Posterior vena cava (tissue), 2 donors: ENCODE measurements at regions not wholly inside any gene's neighbourhood (a gene's known extent, or its start where the extent isn't known, plus 50 kb on each side); places are given as distances from the start of the nearest gene placed in this dataset.
"Not testable (repeated sequence)": the region's sequence is repeated elsewhere in the genome, so short reads cannot be mapped to it uniquely, and the experiment has no call there.

Experiments
- DNase-seq: peaks from one replicate; pipeline ENCODE4 v3.0.0-alpha.2; 2020; ENCODE audit warnings: low spot score
- intact Hi-C, 2 donors: fragments of 100-400 bp; cut with DNase I; formaldehyde crosslinking; loops; one replicate each; pipeline versions ENCODE4 v1.14.1 to v1.14.2; 2022 to 2023
- donor health status: DM: yes; HTN: yes; CAD: no.
- donor health status: DM: yes; HTN: yes; CAD: no.

DNA sequence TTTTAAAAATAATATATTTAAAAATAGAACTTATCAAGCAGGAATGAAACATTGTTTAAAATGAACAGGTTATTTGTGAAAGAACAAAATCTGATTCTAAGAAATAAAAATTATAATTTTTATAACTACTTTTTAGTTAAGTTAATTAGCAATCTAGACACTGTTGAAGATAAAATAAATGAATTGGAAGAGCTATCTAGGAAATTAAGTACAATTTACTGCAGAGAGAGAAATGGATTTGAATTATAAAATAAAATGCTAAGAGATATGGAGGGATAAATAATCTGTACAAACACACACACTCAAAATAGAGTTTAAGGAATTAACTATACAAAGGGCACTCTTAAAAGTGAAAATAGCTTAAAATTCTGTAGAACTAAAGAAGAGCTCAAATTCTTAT, 1123.1 kb downstream of the PLA2G4A start:
- intact Hi-C loops, result no loop called here
- DNase-seq, result no peak

DNA sequence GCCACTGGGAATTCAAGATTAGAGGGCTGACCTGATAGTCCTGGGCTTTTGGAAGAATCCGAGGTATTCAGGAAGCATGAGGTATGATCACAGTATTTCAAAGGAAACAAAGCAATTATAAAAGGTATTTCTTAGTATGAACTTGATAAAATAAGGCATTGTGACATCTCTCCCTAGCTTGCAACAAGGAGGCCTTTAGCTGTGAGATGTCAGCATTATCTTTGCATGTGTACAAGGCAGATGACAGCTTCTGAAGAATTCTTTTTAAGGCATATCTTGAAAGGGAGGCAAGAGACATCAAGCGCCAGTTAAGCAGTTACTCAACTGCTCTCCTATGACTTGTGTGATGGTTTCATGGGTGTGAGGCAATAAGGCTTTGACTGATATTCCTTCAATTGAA, 1123.7 kb downstream of the PLA2G4A start:
- DNase-seq, result no peak
- intact Hi-C loops, result no loop called here

- intact Hi-C loops, result no loop called here
- no peak for DNase-seq
These were observed 1128.2 kb downstream of the PLA2G4A start for GRCh38 chr1:187956975-187957374.

- intact Hi-C loops, result no loop called here
- no peak for DNase-seq
These were observed 1129.5 kb downstream of the PLA2G4A start for GRCh38 chr1:187958207-187958606.

GRCh38 chr1:187959062-187959461, 1130.3 kb downstream of the PLA2G4A start:
- intact Hi-C loops, result no loop called here
- no peak for DNase-seq

DNA sequence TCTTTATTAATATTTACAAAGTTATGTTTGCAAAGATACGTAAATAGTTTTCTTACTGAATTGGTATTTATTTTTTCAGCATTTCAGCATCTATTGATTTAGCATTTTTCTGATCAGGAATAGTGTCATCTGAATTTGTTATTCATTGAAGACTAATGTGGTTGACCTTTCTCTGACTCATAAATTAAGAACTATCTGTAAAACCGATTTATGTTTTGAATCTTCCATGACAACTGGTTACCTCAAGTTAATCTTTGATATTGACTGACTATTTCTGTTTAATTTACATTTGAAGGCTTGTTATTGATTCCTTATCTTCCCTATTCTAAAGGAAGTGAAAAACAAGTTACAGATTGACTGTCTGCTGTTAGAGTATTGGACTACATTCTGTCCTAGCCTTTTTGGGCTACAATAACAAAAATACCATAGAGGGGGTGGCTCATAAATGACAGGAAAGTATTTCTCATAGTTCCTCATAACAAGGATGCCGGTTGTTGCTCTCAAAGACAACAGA, 1131.4 kb downstream of the PLA2G4A start:
- no peak for DNase-seq
- intact Hi-C loops, result no loop called here

DNA sequence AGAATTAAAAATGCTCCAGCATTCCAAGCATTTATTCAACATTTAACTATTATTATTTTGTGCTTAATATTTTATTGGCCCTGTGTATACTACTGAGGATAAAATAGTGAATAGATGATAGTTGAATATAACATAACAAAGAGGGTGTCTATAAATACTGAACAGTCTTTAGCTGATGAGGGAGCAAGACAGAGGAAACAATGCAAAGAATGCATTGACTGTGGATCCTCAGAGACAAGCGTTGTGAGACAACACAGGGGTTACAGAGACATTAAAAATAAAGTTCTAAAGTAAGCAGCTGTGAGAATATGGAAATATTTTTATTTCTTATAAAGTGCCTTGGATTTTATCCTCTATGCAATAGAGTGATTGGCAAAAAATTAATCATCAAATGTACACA, 1133.1 kb downstream of the PLA2G4A start:
- intact Hi-C loops, result loop anchor here in 1 of 2 donors (2.0 kb wide), 1 partner anchor 47 kb away; no protein-coding TSS in a partner anchor
- DNase-seq, result no peak

GRCh38 chr1:187971851-187972250, 1143.1 kb downstream of the PLA2G4A start:
- intact Hi-C loops, result no loop called here
- DNase-seq, result no peak

- no peak for DNase-seq
- intact Hi-C loops, result no loop called here
These were observed 1148.5 kb downstream of the PLA2G4A start for GRCh38 chr1:187977298-187977697.

DNA sequence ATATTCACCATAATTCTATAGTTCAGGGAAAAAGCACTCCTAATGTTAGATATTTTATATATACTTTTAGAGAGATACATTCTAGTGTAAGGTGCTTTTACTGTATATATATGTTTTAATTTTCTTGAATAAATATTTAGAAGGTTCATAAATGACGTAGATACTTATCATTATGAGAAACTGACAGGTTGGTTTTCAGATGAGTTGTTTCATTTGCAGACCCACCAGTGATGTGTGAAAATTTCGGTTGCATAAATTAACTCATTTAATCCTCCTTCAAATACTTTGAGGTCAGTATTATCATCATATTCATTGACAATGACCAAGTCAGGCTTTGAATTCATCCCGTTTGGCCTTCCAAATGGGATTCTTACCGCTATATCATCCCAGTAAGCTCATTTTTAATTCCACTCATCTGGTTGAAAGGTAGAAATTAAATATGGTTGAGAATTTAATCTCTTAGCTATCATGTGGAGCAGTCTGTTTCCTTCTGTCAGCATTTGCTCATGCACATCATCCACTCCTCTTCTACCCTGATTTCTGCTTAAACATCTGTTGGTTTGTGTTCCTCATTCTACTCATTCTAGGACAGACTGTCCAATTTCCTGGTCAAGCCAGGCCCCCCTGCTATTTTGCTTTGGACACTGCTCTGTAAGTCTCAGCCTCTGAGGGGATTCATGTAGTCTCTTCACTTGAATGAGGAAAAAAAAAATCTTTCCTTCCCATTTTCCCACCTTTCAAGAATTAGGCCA, 1156.6 kb downstream of the PLA2G4A start:
- DNase-seq, result no peak

DNA sequence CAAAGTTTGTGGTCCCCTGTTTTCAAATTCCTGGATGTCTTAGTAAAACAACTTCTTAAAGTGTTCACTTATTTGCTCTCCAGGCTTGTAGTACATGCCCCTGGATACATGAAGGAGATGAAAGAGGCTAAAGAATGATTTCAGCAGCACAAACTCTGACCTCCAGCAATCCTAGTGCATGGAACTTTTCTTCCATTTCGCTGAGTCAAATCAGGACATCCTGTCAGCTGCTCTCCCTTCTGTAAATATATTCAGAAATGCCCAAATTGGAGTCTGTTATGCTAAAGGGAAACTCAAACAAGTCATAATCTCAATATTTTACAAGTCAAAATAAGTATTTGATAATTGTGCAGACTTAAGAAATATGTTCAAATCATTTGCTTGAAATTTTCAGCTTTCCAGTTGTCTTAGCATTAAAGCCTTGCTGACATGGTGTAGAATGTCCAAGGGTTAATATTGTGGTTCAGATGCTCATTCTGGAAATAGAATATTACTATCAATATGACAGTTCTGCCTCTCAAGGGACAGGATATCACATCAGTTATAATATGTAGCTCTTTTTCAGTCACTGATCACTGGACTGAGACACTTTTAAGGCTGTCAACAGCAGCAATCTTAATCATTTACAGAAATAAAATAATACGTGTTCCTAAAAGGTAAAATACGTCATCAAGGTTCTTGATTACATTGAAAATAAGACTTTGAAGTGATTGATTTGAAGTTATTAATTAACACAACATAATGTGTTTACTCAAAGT, 1157.3 kb downstream of the PLA2G4A start:
- intact Hi-C loops, result no loop called here
- DNase-seq, result no peak

More for the DNA sequence above, 1156.6 kb downstream of the PLA2G4A start:
- intact Hi-C loops, result no loop called here

GRCh38 chr1:187987236-187987776, 1158.6 kb downstream of the PLA2G4A start:
- no peak for DNase-seq

DNA sequence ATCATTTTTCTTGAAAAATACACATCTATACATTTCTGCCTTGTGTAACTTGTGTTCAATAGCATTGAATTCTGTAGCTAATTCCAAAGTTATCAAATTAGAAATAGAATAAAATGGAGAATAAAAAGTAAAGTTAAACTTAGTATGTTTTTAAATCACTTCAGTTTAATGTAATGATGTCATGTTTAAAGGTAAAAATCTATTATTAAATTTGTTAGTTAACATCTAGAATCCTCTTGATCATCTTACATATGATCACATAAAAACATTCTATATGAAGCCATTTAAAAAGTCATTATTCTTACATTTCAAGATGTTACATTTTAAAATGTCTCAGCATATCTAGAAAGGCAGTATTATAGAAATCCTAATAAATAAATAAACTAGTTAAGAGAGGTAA, 1163.2 kb downstream of the PLA2G4A start:
- no peak for DNase-seq
- intact Hi-C loops, result no loop called here

More at GRCh38 chr1:187987236-187987776, 1158.6 kb downstream of the PLA2G4A start:
- intact Hi-C loops, result no loop called here

DNA sequence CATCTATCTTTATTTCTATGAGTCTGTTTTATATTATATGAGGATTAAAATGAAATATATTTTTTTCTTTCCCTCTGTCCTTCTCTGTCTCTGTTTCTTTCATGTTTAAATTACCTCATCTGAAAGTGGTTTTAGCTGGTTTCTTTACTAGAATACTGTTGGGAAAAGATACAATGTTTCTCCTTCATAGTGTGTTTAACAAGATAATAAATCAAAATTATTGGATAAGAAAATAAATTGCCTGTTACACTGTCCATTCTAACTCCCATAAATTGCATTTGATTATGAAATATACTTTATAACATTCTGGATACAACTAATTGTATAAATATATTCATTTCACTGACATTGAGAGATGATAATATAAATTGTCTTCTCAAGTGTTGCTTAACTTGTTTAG, 1168.0 kb downstream of the PLA2G4A start:
- intact Hi-C loops, result no loop called here
- no peak for DNase-seq

DNA sequence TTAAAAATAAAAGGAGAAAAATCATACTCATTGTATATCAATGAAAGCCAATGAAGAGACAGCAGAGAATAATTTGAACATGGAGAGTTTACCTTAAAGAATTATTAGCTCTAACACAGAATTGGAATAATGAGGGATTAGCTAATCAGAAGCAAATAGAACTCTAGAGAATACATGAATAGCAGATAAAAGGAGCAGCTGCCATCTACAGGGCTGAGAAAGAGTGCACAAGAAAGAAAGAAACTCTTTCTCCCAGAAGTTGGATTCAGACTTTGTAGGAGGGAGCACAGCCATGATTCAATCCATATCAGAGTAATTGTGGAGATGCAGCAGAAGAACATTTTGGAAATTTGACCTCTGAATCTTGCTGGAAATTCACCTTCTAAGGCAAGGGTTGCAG, 1171.2 kb downstream of the PLA2G4A start:
- DNase-seq, result no peak
- intact Hi-C loops, result no loop called here

- intact Hi-C loops, DNase-seq: not testable (repeated sequence)
These were observed 1174.9 kb downstream of the PLA2G4A start for GRCh38 chr1:188003687-188004086.

GRCh38 chr1:188004849-188005248, 1176.1 kb downstream of the PLA2G4A start:
- DNase-seq, result no peak
- intact Hi-C loops, result no loop called here

DNA sequence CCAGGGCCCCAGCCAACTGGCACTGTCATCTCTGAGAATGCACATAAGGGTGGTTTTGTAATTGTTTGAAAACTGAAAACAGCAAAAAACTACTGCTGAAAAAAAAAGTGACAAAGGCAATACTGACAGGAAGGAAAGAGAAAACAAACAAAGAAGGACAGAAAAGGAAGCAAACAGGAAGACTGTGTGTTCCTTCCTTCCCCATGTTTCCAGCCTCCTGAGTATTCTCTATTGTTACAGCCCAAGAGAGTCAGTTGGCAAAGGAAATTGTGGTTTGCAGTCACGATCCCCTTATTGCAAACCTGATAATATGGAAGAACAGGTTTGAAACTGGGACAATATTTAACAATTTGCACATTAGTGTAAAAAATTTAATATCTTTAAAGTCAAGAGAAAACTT, 1177.6 kb downstream of the PLA2G4A start:
- DNase-seq, result no peak
- intact Hi-C loops, result no loop called here

- intact Hi-C loops, DNase-seq: not testable (repeated sequence)
These were observed 1184.6 kb downstream of the PLA2G4A start for GRCh38 chr1:188013222-188013849.

DNA sequence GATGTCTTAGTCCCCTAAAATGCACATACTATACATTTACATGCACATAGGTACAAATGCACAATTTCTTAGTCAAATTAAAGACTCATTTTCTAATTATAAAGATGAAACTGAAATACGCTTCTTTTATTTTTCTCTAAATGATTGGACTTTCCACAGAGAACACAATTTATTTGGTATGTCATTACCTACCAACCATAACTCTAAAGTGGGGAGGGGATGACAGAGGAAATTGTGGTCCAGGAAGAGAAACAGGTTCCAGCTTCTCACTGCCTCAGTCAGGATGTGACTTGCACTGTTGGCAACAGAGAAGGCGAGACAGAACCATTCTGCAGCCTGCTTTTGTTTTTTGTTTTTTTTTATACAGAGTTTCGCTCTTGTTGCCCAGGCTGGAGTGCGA, 1189.2 kb downstream of the PLA2G4A start:
- intact Hi-C loops, result no loop called here

More for the DNA sequence above, 1189.2 kb downstream of the PLA2G4A start:
- DNase-seq, result no peak
